NCI-H2029 (cell line): ENCODE measurements at regions not wholly inside any gene's neighbourhood (a gene's known extent, or its start where the extent isn't known, plus 50 kb on each side); places are given as distances from the start of the nearest gene placed in this dataset.

ENCODE experiments used
- DNase-seq: peaks from one replicate; lab custom pipeline; 2025; lab: John Stamatoyannopoulos, UW

DNA sequence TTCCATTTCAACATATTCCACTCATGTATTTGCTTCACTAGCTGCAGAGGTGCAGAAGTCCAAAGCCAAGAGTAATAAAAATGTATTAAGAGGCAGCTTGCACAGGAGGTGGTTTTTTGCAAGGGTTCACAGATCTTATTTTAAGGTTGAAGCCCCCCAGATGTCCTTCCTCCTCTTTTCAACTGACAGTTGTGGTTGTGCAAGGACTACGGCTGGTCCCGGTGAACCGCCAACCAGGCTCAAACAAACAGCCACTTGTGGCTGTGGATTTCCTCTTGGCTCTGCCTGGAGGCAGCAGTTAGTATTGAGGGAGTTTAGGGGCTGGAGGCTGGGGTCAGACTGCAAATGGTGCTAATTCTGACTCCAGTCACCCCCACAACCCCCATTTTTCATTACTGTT, 240.7 kb upstream of the TBC1D5 start:
- DNase-seq: no peak

DNA sequence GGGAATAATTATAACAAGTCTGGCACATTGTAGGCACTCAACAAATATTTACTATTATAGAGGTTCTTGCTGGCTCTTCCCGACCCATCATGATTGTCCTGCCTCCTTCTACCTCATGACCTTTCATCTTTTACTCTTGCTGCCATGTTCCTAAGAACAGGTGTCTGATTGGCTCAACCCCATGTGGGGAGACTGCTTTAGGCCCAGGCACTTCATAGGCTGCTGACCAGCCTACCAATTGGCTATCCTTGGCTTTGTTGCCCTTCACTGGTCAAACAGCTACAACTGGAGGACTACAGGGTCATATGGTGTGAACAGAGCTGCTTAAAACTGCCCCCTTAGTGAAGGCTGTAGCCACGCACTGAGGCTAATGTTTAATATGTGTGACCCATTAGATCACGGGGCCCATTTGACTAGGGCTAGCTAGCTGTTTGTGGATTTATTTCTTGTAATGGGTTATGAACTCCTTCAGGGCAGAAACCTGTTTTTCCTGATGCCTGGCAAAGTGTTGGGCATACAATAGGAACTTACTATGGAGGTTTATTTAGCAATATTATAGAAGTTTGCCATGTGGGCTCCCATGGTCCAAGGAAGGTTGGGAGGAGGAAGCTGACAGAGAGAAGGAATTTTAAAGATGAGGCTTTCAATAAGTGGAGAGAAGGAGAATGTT, 239.9 kb upstream of the TBC1D5 start:
- no peak for DNase-seq

DNA sequence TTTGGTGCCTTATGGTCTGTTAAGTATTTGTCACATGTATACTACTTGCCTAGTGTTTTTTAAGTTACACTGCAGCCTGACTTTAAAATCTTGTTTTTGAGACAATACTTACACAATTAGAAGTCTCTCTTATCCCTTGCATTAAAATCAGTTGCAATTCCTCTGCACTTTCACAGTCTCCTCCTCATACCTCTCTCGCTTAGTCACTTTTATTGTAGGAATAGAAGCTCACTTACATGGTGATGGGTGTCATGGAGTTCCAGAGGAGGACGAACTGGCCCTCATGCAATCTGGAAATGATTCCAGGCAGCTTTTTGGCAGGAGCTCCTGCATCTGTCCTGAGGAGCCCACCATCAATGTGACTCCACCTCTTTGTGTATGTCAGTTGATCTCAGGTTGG, 238.4 kb upstream of the TBC1D5 start:
- no peak for DNase-seq

DNA sequence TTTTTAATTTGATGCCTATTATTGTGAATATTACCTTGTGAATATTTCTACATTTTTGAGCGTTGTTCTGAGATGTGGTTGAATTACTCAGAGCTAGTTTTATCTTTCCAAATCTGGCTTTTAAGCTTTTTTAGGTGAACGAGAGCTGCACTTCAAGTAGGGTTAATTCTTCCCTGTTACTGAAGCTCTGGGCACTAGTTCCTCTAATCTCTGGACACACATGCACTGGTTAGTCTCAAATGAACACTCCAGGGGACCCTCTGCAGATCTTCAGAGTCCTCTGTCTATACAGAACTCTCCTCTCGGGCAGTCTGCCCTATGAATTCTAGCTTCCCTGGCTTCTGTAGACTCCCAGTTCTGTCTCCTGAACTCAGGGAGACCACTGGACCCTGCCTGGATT, 237.5 kb upstream of the TBC1D5 start:
- no peak for DNase-seq

DNA sequence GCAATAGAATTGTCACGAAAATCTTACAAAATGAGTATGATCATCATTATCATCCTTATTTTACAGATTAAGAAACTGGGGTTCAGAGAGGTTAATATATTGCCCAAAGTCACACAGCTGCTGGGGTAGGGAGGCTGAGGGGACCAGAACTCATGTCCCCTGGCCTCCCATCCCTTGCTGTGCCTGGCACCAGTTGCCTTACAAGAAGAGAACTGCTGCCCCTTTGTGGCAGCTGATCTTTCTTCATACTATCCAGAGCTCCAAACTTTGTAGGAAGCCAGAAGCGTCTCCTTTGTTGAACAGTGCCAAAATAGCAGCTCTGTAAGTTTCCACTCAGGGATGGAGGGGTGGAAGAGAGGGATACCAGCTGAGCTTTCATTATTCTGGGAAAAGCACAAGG, 236.8 kb upstream of the TBC1D5 start:
- no peak for DNase-seq

DNA sequence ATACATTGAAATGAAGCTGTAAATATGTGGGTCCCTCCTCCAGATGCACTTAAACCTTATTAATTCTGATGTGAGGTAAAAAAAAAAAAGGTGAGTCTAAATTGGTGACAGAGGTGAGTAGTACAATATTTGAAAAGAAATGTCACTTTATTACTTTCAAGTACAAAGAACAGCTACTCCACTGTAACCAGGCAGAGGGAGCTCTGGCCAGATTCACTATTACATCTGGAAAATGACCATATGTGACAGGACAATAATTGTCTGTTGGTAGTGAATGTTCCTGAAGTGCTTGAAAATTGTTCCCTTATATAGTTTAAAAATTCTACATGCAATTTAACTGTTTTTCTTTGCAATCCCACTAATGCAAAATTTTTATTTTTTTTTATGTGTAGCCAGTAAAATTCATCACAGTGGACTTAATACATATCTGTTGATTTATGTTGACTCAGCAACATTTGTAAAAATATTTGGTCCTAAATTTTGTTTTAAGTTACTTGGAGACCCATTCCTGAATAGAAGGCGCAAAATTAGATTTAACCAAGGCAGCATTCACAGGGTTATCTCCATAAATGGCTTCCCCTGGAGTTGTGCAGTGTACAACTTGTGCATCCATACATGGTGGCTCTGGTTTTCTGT, 231.9 kb upstream of the TBC1D5 start:
- DNase-seq: no peak

DNA sequence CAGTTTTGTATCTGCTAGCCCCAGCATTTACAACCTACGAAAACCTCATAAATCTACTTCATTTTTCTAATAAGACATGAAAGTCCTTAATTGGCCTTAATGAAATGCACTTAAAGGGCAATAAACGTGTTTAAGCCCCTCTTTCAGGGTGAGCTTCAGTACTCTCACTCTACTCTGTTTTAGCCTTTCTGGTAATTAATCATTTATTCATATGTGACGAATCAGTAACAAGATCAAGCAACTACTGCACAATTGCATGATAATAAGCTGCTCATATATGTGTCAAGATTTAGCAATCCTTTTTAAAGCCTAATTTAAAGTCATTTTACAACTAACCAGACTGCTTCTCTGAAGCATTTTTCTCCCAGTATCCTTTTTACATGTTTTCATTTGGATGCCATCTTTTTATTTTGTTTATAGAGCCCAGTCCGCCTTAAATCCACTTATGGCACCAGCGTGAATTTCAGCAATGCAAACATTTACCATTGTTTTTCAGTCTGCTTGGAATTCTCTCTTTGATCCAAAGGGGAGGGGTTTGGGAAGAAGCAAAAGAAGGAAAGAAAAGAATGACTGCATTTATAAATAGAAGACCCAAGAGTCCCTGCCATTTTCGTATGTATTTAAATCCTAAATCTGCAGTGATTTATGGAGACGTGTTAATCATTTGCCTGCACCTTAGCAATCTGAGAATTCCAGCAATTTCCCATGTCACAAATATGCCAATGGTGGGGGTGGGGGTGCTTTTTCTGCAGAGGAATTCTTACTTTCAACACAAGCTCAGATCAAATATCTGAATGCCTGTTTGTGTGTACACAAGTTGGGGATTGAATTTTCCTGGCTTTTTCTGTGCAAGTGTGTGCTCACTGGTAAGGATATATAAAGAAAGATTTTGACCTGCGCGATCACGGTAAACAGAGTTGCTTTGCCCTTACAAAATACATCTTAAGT, 230.8 kb upstream of the TBC1D5 start:
- no peak for DNase-seq

DNA sequence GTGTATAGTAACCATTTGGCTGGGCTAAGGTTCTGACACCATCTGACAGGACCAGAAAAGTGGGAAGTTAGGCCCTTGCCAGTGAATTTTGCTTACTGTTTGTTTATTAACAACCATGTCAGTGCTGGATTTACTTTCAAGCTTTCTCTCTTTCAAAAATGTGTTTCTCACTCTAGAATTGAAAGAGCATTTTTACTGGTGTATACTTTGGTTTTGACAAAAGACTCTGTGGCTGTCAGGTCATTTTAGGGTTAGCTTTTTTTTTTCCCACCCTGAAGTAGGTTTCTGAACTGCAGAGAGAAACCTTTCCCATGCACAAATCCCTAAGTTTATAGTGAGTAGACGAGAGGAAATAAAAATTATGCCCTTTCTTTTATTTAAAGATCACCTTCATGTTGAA, 230.0 kb upstream of the TBC1D5 start:
- no peak for DNase-seq

DNA sequence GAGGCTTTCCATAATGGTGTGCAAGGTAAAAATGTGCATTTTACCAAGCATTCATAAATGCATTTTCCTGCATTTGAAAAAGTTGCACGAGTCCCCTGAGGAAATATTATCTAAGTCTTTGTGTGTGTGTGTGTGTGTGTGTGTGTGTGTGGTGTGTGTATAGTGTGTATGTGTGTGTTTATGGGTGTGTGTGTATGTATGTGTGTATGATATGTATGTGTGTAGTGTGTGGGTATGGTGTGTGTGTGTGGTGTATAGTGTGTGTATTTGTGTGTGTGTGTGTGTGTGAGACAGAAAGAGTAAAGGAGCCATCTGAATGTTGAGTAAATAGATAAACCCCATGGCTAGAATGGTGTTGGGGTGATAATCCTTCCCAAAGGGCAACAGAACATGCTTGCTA, 229.6 kb upstream of the TBC1D5 start:
- DNase-seq: no peak

DNA sequence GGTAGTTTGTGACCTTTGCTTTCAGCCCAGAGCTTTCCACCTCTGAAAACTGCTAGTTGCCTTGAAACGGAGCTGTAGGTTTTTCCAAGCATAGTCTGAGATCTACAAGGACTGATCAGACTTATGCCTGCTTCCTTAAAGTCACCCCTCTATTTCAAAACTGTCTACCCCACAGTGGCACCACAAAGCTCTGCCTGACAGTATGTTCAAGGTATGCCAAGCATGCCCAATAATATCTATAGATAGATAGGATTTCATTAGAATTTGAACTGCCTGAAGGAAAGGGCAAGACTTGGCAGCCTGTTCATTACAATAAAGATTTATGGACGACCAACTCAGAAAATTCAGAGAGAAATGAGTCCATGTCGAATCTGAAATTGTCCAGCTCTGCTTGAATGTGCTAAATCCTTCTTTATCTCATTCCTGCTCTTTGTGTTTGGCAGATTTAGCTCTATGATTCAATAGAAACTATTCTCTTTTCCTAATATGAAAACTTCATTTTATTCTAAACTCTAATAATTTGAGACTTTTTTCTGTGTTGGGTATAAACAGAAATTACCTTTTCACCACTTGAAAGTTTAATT, 227.6 kb upstream of the TBC1D5 start:
- no peak for DNase-seq

DNA sequence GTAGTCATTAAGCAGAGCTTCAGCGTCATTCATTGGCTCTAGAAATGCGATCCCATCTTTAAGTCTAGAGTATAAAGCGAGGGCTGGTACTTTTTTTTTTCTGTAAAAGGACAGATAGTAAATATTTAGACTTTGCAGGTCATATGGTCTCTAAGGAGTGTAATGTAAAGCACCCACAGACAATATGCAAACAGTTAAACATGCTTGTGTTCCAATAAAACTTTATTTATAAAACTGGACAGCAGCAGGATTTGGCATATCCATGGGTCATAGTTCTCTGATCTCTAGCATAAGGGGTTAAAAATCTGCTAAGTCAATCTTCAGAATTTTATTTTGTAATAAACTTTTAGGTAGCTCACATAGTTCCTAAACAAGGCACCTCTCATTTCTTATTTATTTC, 226.8 kb upstream of the TBC1D5 start:
- DNase-seq: no peak

DNA sequence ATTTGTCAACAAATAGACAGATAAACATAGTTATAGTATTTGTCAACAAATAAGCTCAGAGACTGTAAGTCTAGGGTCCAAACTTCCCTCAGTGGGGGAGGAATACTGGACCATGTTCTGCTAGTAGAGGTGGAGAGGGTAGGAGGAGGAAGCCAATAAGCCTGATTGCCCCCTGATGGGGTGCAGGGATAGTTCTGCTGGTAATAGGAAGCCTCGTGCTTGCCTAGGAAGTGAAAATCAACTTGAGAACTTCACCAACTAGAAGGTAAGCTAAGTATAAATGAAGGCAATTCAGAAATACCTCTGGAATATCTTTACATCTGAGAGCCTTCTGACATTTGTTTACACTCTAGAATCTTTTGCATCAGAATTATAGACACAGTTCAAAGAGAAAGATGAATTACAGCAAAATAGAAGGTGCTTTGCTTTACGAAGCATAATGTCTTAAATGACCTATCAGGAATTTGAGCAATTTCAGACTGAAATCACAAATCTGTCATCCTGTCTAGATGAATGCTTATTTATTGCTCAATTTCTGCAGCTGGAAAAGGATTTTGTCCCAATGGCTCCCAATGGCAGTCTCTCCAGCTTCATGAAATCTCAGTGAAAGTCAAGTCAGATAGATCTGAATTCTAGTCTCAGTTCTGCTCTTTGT, 225.6 kb upstream of the TBC1D5 start:
- DNase-seq: no peak

DNA sequence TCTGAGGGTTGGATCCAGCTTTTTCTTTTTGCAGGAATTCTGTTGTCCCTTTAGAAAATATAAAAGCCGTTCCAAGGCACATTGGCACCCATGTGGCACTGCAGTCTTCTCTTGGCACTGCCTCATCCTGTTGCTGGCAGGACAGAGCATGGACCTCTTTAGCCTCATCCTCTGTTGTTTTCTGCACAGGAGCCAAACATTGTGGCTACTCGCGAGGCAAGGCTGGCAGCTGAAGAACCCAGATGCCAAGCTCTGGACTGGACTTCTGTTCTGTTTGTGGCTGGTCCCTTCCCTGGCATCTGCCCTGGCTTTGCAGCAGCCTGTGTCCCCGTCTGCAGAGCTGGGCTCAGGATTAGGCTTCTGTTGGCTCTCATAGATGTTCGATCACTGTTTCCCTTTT, 224.7 kb upstream of the TBC1D5 start:
- DNase-seq: no peak

DNA sequence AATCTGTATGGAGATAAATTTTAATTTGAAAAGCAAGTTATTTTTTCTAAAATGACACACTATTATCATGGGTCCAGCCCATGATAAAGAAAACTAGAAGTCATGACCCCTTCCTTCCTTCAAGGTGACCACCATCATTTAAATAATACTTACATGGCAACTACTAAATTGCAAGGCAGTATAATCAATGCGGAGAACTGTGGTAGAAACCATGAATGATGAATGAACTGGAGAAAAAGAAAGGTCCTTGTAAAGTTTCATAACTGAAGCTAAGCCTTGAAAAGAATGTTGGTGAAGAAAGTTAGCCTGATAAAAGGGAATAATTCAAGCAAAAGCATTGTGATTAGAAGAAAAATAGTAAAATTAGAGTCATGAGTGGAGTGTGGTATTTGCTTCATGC, 222.9 kb upstream of the TBC1D5 start:
- no peak for DNase-seq

DNA sequence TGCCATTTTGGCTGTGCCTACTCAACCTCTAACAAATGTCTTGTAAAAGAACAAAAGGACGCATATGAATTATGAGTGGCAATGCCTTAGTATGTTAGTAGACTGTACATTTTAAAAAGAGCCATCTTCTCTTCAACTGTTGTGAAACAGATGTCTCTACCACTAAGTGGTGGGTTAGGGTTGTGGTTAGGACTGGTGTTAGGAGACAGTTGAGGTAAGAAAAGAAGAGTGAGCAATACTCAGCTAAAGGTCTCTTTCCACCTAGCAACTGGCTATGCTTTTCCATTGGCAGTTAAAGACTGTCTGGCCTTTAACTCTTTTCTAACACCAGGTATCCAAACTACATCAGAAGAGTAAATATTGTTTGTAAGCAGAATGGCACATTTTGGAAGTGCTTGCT, 221.7 kb upstream of the TBC1D5 start:
- no peak for DNase-seq

DNA sequence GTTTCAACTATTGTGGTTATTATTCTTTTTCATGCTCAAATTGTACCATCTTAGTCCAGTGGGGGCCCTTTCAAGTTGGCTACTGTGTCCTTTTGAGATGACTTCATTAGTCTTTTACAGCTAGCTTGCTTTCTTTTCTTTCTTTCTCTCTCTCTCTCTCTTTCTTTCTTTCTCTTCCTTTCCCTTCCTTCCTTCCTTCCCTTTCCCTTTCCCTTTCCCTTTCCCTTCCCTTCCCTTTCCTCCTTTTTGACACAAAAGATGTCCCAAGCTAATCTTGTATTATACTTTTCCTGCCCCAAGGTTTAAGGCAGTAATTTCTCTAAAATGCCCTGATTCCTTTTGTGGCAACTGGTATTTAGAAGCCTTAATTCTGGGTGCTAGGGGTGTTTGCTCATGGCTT, 213.0 kb upstream of the TBC1D5 start:
- DNase-seq: no peak

DNA sequence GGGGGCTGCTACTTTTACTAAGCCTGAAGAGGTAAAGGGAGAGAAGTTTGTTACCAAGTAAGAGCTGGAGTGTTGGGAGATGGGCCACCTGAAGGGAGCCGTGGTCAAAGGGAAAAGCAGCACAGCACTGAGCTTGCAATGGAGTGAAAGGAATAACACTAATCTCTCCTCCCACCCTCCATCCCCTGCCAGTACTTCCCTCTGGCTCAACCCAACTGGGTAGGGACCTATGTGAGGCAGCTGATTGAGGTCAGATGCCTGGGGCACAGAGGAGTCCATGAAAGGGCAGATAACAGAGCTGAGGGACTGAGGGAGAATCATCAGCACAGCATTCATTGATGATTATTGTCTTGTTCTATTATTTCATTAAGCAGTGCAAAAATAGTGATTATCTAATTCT, 212.4 kb upstream of the TBC1D5 start:
- DNase-seq: no peak

DNA sequence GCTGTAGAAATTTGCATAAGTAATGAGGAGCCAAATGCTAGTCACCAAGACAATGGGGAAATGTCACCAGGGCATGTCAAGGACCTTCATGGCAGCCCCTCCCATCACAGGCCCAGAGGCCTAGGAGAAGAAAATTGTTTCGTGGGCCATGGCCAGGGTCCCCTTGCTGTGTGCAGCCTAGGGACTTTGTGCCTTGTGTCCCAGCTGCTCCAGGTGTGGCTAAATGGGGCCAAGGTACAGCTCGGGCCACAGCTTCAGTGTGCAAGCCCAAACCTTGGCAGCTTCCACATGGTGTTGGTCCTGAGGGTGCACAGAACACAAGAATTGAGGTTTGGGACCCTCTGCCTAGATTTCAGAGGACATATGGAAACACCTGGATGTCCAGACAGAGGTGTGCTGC, 208.8 kb upstream of the TBC1D5 start:
- no peak for DNase-seq

DNA sequence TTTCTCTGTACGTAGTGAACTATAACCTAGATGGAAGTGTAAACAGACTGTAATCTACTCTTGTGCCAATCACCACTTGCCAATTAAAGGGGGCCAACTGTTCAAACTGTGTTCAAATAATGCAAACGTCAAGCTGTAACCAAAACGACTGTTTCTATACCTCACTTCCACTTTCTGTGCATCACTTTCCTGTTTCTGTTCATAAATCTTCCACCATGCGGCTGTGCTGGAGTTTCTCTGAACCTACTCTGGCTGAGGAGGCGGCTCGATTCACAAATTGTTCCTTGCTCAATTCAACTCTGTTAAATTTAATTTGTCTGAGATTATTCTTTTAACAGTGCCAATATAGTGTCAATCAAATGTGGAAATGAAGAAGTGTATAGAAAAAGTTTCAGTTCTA, 206.7 kb upstream of the TBC1D5 start:
- no peak for DNase-seq

DNA sequence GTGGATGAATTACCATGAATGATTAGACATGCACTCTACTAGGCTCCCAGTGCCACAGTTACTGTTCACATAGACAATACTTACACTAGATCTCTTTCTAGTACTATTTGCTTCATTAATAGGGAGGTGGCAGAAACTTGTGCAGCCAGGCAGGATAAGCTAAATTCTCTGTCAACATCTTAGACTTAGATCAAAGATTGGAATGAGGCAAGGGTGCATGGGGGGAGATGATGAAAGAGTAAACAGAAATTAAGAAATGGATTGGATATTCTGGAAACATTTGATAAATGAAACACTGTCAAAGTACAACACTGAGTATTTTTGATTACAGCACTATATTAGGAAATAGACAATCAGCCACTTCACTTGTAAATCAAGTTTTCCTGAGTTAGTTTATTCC, 205.4 kb upstream of the TBC1D5 start:
- DNase-seq: no peak

DNA sequence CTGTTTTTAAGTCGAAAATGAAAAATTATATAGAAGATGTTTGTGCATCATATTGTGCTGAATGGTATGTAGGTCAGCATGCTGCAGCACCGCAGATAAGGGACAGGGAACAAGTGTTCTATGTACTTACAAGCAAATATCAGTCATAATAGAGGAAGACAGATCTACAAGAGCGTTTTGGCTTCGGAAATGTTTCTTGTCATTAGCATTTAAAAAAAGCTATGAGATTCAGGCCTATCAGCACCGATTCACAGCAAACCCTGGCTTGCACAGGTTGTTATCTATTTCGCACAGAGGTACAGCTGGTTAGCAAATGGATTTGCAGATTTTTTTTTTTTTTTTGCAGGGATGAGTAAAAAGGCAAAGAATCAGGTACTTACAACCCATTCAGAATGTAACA, 204.2 kb upstream of the TBC1D5 start:
- no peak for DNase-seq

DNA sequence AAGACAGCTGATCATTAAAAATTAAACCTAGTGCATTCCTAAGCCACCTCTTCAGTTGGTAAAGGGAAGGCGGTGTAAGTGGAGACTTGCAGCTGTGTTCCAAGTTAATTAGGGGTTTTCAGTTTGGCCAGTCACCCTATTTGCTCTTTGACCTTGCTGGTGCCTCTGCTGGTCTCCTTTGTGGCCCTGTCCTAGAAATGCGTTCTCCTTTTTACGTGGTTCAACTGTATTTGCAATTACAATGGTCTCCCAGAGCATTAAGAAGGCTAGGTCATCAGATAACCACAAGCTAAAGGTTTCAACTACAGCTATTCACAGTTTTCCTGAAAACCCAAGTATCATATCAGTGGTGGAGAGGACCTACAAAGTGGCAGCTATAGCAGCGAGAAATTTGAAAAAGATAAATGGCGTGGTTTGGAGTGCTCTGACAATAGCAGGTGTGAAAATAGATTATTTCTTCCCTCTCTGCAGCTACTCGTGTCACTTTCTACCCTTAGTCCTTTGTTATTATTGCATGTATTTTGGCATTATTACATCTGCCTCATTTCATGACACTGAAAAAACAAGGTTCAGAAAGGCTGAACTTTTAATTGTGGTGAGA, 203.5 kb upstream of the TBC1D5 start:
- no peak for DNase-seq
